DND-41 (cell line): ENCODE measurements at regions not wholly inside any gene's neighbourhood (a gene's known extent, or its start where the extent isn't known, plus 50 kb on each side); places are given as distances from the start of the nearest gene placed in this dataset.

ENCODE experiments used
- CTCF ChIP-seq: IDR thresholded peaks from 2 replicates; pipeline ENCODE4 v1.5.1; 2012; ENCODE audit warnings: borderline replicate concordance, low read length, moderate library complexity, mild to moderate bottlenecking; ENCODE audit not compliant: poor library complexity, severe bottlenecking; ENCODE audit errors: extremely low read depth
- EZH2 ChIP-seq: IDR thresholded peaks from 3 replicates; pipeline ENCODE4 v1.6.1; 2012; ENCODE audit warnings: borderline replicate concordance, low read depth, mild to moderate bottlenecking, moderate library complexity, low read length, inconsistent platforms; ENCODE audit not compliant: severe bottlenecking

GRCh38 chr2:48207851-48208250, 106.6 kb upstream of the FOXN2 start:
- TF ChIP-seq CTCF (no peak), EZH2 (no peak)
